ENCODE measurements at regions not wholly inside any gene's neighbourhood (a gene's known extent, or its start where the extent isn't known, plus 50 kb on each side); places are given as distances from the start of the nearest gene placed in this dataset.

DNA sequence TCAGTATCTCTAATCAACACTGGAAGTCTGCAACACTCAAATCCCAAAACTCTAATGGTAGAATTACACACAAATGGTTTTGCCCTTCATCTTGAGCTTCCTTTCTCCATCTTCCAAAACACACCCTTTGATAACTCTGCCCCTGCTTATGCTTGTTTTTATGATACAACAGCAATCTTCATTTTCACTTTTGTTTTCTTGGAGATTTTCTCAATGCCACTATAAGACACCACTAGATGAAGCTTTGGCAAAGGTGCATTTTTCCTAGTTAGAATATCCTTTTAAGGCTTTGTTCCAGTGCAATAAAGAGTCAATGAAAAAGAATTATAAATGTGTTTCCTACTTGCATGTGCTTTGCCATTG is 472.4 kb upstream of the NWD2 start:
- DNase-seq (ENCODE audit: low read depth in 1 of 2, low spot score in 1 of 2) = no peak
- Histone ChIP-seq H3K4me1 (ENCODE audit: low read depth) (no peaks in the 10 kb centered on the region), H3K4me3 (no peak overlapping the region), H3K27me3 (peaks cover 8% of the 10 kb centered on the region), H3K27ac (no peak overlapping the region), H3K9me3 (ENCODE audit: low read depth) (no peaks in the 10 kb centered on the region), H3K36me3 (no peaks in the 10 kb centered on the region)
- no peak for TF ChIP-seq CTCF (IDR thresholded peaks at IDR 0.05; ENCODE audit: low read depth, low read length)

DNA sequence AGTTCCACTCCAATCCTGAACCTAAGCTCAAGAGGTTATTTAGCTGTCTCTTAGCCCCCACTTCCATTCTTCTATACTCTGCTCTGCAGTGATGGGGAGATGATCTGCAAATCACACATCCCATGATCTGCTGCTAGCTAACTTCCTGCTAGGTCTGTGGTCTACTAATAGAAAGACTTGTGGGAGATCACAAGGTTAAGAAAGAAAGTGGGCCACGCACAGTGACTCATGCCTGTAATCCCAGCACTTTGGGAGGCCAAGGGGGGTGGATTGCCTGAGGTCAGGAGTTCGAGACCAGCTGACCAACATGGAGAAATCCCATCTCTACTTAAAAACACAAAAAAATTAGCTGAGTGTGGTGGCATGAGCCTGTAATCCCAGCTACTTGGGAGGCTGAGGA is 471.1 kb upstream of the NWD2 start:
- Histone ChIP-seq H3K9me3 (ENCODE audit: low read depth) (no peaks in the 10 kb centered on the region), H3K36me3 (no peaks in the 10 kb centered on the region), H3K27ac (no peak overlapping the region), H3K4me1 (ENCODE audit: low read depth) (no peaks in the 10 kb centered on the region), H3K4me3 (no peak overlapping the region), H3K27me3 (peaks cover 15% of the 10 kb centered on the region)
- DNase-seq (ENCODE audit: low read depth in 1 of 2, low spot score in 1 of 2) = no peak
- TF ChIP-seq CTCF (IDR thresholded peaks at IDR 0.05; ENCODE audit: low read depth, low read length) = no peak

DNA sequence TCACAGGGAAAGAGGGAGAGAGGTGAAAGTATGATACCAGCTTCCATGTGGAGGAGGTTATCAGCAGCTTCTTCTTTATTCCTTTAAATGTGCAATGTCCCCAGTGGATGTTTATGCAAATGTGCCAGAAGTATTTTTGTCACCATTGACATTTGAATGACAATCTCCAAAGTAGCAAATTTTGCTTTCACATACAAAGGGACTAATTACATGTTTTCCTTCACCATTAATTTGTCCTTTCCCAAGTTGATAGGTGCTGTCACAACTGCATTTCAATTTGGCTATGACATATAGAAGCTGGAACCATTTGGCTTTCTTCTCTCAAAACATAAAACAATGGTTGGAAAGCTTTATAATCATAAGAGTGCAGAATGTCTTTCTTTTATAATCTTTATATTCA is 469.0 kb upstream of the NWD2 start:
- no peak for DNase-seq (ENCODE audit: low read depth in 1 of 2, low spot score in 1 of 2)
- H3K4me1 ChIP-seq (ENCODE audit: low read depth) = no peaks in the 10 kb centered on the region
- no peak overlapping the region for H3K4me3 ChIP-seq
- no peak overlapping the region for H3K27ac ChIP-seq
- H3K27me3 ChIP-seq = peaks cover 15% of the 10 kb centered on the region
- no peak for TF ChIP-seq CTCF (IDR thresholded peaks at IDR 0.05; ENCODE audit: low read depth, low read length)
- H3K36me3 ChIP-seq = no peaks in the 10 kb centered on the region
- H3K9me3 ChIP-seq (ENCODE audit: low read depth) = no peaks in the 10 kb centered on the region

GRCh38 chr4:36779601-36780000 is 464.9 kb upstream of the NWD2 start:
- TF ChIP-seq CTCF (IDR thresholded peaks at IDR 0.05; ENCODE audit: low read depth, low read length) = no peak
- Histone ChIP-seq H3K9me3 (ENCODE audit: low read depth) (no peaks in the 10 kb centered on the region), H3K27ac (no peak overlapping the region), H3K27me3 (peaks cover 12% of the 10 kb centered on the region), H3K4me3 (no peak overlapping the region), H3K36me3 (no peaks in the 10 kb centered on the region), H3K4me1 (ENCODE audit: low read depth) (peaks cover 4% of the 10 kb centered on the region)
- DNase-seq (ENCODE audit: low read depth in 1 of 2, low spot score in 1 of 2) = no peak

DNA sequence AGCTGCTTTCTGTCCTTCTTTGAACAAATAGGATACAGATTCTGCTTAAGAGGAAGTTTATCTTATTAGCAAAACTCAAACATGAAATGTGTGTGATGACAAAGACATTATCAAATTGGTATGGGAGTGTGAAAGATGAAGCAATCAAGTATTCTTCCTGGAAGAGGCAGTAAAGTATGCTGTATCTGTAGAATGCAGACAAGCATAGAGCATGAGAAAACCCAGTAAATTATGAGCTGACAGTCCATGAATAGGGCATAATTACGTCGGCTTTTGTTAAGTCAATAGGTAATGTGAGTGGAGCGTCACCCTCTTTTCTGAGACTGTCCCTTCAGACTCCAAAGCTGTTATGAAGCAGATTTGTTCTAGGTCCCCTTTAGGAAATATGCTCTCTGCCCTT is 458.6 kb upstream of the NWD2 start:
- Histone ChIP-seq H3K4me1 (ENCODE audit: low read depth) (peaks cover 4% of the 10 kb centered on the region), H3K9me3 (ENCODE audit: low read depth) (no peaks in the 10 kb centered on the region), H3K36me3 (no peaks in the 10 kb centered on the region), H3K27me3 (peaks cover 4% of the 10 kb centered on the region), H3K4me3 (no peak overlapping the region), H3K27ac (no peak overlapping the region)
- TF ChIP-seq CTCF (IDR thresholded peaks at IDR 0.05; ENCODE audit: low read depth, low read length) = no peak
- DNase-seq (ENCODE audit: low read depth in 1 of 2, low spot score in 1 of 2) = no peak

DNA sequence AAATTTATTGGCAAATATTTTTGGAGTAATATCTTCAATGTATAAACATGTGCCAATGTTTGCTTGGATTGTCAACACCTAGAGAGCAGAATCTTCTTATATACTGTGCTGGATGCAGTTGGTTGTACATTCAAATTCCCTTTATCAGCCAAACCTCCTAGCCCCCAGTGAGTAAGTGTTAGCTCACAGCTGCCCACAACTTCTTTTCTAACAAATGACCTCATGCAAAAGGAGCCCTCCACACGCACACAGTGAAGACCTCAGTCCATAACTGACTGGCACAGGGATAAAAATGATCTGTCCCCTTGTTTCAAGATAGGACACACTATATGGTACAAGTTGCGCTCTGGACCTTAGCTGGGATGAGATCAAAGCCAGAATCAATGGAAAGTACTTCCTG is 458.0 kb upstream of the NWD2 start:
- H3K36me3 ChIP-seq = no peaks in the 10 kb centered on the region
- no peaks in the 10 kb centered on the region for H3K9me3 ChIP-seq (ENCODE audit: low read depth)
- H3K4me3 ChIP-seq = no peak overlapping the region
- H3K4me1 ChIP-seq (ENCODE audit: low read depth) = peaks cover 4% of the 10 kb centered on the region
- peak in 1 of 2 donors; percentile 1 for DNase-seq (ENCODE audit: low read depth in 1 of 2, low spot score in 1 of 2)
- peaks cover 4% of the 10 kb centered on the region for H3K27me3 ChIP-seq
- H3K27ac ChIP-seq = no peak overlapping the region
- no peak for TF ChIP-seq CTCF (IDR thresholded peaks at IDR 0.05; ENCODE audit: low read depth, low read length)
